Left cardiac atrium (tissue), 4 donors: ENCODE measurements at regions not wholly inside any gene's neighbourhood (a gene's known extent, or its start where the extent isn't known, plus 50 kb on each side); places are given as distances from the start of the nearest gene placed in this dataset.
"Not testable (repeated sequence)": the region's sequence is repeated elsewhere in the genome, so short reads cannot be mapped to it uniquely, and the experiment has no call there.

Experiments used
- ATAC-seq, 2 donors: fragments of 200-7000 bp; cut with Tn5 transposase; one replicate each; pipeline ENCODE4 v1.9.1; 2020; ENCODE audit warnings: mild to moderate bottlenecking in 2 of 2, moderate library complexity in 2 of 2
- DNase-seq: peaks from one replicate; pipeline ENCODE4 v3.0.0-alpha.2; 2020
- intact Hi-C, 2 donors: fragments of 100-400 bp; cut with DNase I; formaldehyde crosslinking; loops; one replicate each; pipeline versions ENCODE4 v1.14.1 to v1.15.1; 2022 to 2023
- donor health status: DM: no; HTN: yes; CAD: no.
- donor health status: DM: no; HTN: yes; CAD: no; lungs with severe emphysema.
- donor health status: DM: yes; HTN: yes; CAD: no.
- donor health status: Dilated cardiomyopathy.

DNA sequence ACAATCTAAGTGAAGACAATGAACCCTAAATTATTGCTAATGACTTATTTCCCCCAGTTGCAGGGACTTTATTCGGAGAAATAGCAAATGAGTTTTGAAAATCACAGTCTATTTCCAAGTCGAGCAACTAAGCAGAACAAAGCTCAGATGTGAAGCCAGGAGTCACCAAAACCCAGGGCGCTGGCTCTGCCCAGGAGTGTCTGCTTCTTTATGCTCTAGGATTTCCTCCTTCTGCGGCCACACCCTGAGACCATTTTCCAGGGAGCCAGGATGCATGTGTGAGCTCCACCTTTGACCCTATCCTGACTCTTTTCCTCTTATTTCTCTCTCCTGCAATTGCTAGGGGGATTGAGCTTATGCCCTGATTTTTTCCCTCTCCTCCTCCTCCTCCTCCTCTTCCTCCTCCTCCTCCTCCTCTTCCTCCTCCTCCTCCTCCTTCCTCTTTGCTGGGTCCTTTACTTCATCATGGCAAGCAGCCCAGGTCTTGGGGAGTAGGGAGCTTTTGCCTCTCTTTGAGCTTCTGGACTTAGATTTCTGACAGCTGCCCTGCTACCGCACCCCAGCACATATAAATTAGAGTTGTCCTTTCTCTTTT lies 234.4 kb downstream of the ARL4A start:
- intact Hi-C loops: no loop called here
- DNase-seq: peak; percentile 38
- ATAC-seq: peak in 1 of 2 donors; percentile 38

DNA sequence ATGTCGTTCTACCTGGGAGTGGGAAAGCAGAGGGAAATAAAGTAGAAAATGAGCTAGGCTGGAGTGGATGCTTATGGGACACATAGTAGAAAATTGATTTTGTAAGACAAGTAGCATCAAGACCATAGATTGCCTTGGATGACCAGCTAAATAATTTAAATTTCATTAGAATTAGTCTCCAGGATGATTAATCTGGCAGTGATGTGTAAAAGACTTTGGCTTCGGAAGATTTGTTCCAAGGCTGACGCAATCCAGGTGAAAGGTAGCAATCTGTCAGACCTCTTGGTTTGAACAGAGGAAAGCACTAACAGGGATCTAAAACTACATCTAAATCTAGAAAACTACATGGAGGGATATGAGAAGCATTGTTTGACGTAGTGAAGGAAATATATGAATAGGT lies 236.5 kb downstream of the ARL4A start:
- DNase-seq (no peak), ATAC-seq (no peak)
- intact Hi-C loops: no loop called here

DNA sequence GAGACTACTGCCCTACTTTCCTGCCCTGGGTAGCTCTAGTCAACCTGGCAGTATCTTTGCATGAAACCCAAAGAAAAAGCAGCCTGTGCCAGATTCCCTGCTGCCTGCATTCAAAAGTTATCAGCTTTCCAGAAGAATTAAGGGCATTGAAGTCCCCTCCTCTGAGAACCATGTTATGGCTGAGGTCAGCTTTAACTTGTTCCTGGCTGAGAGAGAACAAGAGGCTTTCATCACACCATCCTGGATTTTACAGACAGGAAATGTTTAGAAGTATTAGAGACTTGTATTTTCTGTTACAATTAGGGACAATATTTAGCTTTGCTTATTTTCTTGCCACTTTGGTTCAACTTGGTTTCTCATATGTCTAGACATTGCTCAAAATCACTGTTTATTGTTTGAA lies 238.8 kb downstream of the ARL4A start:
- DNase-seq (no peak), ATAC-seq (no peak)
- intact Hi-C loops: no loop called here

DNA sequence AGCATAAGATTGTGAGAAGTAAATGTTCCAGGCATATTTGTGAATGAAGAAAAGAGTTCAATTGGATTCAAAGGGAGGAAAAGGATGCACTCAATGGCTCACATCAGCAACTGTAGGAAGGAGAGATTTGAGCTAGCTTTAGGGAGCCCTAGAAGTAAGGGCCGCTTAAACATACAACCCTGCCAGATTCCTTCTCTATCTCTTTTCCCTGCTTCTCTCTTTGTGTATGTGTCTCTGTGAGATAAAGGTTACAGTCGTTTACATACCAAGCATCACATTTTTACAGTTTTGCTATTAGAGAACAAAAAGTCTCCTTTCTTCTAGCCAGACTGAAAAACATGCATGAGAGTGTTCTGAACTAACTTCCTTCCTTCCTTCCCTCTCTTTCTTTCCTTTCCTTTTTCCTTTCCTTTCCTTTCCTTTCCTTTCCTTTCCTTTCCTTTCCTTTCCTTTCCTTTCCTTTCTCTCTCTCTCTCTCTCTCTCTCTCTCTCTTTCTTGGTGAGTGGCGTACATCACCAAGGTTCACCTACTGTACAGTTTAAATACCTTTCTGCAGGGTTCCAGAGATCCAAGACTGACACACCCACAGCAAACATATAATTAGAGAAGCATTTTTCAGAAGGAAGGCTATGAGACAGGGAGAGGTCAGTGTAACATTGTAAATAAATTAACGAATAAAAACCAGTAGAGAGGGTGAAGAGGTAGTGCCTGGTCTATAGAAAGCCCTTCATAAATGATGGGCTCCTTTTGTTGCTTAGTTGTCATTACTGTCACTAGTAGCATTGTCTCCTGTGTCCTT lies 240.4 kb downstream of the ARL4A start:
- intact Hi-C loops: no loop called here
- ATAC-seq (no peak), DNase-seq (no peak)

DNA sequence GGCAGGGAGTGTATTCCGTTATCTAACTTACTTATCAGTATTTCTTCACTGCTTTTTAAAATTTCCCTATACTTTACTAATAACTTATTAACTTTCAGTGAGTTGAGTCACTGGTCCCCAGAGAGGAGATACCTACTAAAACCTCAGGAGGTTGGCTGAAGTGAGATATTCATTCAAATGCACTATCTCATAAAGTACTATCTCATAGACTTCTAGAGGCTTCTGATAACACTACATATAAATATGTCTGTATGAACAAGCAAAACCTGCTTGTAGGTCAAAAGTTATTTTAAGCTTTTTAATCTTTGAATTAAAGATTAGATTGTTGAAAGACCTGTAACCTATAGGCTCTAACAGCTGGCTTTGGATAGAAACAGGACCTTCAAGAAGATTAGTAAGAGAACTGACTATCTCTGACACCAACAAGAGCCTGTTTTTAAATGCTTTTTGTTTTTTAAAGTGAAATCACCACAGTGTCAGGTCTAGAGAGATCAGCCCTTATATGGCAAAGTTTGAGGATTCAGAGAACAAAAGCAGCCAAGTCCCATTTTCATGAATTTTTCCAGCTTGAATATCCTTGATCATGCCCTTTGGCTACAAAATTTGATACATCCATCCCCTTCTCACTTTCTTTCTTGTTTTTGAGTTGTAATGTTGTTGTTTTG lies 242.2 kb downstream of the ARL4A start:
- DNase-seq: no peak
- intact Hi-C loops: no loop called here

DNA sequence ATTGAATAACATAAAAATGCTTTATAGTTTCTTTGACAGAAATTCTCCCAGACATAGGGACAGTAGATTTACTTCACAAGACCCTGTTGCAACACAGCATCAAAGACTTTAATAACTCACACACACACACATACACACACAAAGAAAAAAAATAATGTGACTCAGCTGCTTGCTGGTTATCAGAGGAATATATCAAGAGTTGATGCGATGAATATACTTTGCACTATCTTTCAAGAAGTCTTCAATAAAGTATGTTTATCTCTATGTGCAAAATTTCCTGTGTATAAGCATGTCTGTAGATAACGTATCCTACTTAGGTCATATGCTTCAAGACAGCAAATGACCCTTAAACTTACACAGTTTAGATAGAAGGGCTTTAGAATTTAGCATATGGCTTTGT lies 243.1 kb downstream of the ARL4A start:
- ATAC-seq: no peak
- no peak for DNase-seq
- intact Hi-C loops: no loop called here

More for the DNA sequence above, 242.2 kb downstream of the ARL4A start:
- ATAC-seq: no peak

DNA sequence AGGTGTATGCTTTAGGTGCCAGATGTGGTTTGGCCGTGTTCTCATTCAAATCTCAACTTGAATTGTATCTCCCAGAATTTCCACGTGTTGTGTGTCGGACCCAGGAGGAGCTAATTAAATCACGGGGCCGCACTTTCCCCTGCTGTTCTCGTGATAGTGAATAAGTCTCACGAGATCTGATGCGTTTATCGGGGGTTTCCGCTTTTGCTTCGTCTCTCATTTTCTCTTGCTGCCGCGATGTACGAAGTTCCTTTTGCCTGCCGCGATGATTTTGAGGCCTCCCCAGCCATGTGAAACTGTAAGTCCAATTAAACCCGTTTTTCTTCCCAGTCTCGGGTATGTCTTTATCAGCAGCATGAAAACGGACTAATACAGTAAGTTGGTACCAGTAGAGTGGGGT lies 244.0 kb downstream of the ARL4A start:
- not testable (repeated sequence) for DNase-seq, ATAC-seq

DNA sequence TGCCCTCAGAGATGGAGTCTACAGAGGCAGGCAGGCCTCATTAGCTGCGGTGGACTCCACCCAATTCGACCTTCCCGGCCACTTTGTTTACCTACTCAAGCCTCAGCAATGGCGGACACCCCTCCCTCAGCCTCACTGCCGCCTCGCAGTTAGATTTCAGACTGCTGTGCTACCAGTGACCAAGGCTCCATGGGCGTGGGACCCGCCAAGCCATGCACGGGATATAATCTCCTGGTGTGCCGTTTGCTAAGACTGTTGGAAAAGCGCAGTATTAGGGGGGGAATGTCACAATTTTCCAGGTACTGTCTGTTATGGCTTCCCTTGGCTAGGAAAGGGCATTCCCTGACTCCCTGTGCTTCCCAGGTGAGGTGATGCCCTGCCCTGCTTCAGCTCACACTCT lies 252.3 kb downstream of the ARL4A start:
- ATAC-seq: no peak
- DNase-seq: no peak
- intact Hi-C loops: no loop called here

More for the DNA sequence above, 244.0 kb downstream of the ARL4A start:
- intact Hi-C loops: not testable (repeated sequence)

DNA sequence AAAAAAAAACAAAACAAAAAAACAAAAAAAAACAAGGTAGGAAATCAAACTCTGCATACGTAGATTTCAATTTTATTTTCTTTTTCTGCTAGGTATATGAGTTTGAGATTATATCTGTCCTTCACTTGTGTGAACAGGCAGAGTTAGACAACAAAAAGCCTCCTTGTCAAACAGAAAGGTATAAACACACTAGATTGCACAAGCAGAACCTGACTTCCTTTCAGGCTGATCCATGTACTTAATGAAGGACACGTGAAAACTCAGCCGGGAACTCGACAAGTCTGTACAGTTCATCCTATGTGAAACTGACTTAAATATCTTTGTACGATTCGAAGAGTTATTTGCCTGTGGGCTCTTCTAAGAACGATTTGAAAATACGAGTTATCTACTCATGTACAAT lies 254.1 kb downstream of the ARL4A start:
- no peak for DNase-seq
- intact Hi-C loops: no loop called here

DNA sequence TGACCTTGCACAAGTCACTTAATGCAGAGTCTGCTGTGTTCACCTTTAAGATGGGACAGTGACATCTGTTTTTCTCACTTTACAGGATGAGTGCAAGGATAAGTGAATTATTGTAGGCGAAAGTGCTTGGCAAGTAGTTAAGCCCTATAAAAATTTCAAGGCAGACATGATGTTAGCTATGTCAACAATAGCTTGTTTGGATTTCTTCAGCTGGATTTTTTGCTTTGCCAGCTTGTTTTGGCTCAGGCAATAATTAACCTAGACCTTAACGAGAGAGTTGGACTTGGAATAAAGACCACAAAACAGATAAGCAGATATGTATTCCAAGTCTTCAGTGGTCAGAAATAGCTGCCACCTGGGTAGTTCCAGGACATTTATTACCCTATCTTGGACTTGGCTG lies 255.2 kb downstream of the ARL4A start:
- intact Hi-C loops: no loop called here
- ATAC-seq: no peak
- no peak for DNase-seq

More for the DNA sequence above, 254.1 kb downstream of the ARL4A start:
- no peak for ATAC-seq

DNA sequence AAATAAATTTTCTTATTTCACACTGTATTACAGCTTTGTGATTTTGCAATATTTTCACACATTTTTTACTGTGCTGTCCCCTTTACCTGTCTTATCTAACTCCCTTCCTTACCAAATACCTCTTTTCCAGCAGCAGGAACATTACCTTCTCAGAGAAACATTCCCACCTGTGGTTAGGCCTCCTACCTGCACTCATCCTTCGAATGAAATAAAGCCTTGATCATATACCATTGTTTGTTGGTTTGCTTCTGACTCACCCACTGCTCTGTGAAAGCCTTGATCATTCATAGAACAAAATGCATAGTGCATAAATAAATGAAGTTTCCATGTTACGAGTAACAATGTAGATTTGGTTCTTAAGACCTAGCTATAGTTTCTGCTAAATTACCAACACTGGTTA lies 256.3 kb downstream of the ARL4A start:
- ATAC-seq (no peak), DNase-seq (no peak)
- intact Hi-C loops: no loop called here

DNA sequence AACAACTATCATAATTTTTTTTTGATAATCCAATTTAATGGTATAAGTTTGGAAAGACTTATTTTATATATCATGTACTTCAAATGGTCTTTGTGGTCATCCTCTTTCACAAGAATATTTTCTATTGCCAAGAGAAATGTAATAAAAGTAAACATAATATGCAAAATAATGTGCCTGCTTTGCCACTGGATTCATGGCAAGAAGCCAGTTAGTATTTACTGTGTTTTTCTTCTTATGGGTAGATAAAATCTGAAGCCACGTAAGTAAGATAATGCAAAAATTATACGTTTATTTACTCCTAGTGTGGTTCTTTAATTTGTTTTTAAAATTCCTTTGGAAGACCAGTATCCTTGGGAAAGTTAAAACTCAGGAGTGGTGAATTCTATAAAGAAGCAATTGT lies 258.5 kb downstream of the ARL4A start:
- ATAC-seq (no peak), DNase-seq (no peak)
- intact Hi-C loops: no loop called here

DNA sequence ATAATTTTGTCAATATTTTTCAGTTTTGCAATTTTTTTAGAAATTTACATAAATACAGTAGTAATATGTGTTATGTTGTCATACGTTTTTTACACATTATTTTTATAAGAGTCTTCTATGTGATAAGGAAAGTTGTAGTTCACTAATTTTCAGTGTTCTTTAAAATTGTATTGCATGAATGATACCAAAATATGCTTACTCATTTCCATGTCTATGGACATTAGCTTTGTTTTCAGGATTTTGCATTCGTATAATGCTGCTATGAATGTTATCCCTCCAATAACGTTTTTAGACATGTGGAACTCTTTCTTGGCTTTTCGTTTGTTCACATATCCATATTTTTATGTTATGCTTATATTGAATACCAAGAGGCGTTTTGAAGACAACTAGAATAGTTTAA lies 260.0 kb downstream of the ARL4A start:
- DNase-seq (no peak), ATAC-seq (no peak)
- intact Hi-C loops: no loop called here

DNA sequence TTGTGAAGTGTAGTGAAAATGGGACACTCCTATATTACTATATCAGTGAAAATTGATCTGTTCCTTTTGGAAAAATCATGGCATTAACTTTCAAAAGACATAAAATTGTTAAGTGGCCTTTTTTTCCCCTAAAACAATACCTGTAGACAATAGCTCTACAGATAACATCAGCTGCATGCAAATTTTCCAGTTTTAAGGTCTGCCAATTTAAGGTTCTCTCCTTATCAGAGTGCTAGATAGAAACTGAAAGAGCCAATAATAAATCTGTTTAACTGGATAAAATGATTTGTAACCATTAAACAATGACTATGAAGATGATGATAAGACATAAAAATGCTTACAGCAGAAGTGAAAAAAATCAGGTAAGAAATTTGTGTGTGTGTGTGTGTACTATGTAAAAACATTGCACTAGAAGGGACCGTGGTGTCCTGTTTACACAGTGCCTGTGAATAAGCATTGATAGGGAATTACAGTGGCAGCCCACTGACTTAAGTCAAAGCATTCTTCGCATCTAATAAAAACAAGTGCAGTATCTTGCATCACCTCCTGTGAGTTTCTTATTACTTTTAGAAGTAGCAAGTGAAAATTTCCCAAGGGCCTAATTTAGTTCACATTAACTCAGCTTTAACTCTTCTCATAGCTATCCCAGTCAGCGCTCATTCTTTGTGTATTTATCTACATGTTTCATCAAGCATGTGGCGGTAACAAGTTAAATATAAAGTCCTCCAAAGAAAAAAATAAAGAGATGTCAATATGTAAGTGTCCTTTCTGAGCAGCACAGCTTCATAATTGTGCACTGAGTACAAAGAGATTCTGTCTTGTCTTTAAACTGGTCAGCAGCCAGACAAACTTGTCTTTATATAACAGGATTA lies 261.9 kb downstream of the ARL4A start:
- intact Hi-C loops: no loop called here
- no peak for ATAC-seq
- DNase-seq: no peak

DNA sequence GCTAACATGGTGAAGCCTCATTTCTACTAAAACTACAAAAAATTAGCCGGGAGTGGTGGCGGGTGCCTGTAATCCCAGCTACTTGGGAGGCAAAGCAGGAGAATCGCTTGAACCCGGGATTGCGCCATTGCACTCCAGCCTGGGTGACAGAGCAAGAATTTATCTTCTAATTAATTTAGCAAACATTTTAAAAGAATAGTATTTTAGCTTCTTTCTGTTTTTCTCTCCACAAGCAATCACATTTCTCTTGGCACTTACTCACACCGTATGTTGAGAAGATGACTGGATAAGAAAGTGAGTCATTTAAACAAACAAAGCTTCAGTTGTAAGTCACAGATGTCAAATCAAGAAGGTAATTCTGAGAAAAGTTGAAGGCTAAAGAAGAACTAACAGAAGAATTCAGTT lies 264.0 kb downstream of the ARL4A start:
- intact Hi-C loops: no loop called here
- DNase-seq: no peak
- no peak for ATAC-seq

DNA sequence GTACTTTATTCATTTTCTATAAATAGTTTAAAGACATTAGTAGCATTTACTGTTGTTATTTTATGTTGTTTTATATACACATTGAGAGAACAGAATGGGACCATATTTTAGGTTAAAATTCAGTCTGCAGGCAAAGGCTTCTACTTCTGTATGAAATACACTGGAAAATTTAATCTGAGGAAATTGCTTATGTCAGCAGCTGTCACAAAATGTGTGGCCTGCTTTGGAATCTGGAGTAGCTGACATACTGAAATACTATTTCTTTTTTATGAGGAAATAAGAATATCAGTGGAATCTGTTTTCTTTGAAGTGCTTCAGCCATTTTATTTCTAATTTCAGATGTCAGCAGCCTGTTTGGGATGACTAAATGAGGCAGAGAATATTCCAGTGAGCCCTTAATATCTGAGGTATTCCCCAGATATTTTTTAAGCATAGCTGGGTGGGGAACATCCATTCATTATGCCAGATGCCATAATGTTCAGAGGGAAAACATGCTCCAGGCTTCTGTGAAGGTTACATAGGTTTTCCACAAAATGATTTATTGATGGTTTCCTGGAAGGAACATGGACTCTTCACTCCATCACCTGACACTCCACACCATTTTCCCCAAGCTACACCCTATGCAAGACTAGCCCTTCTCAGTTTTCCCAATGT lies 267.1 kb downstream of the ARL4A start:
- intact Hi-C loops: no loop called here
- DNase-seq: no peak
- no peak for ATAC-seq

DNA sequence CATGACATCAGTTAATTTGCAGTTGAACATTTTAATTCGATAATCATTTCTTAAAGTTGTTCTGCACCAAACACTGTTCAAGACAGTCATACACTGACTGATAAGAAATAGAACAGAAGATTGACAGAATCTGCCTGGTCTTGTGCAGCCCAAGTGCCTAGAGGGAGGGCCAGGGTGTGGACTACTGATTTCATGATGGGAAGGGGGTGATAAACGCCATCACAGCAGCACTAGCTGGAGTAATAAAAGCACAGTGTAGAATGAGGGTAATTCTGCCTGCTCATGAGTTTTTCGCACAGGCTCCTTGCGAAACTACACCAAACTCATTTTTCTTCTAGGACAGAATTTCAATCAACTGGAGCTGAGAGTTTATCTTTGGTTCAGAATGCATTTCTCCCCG lies 270.1 kb downstream of the ARL4A start:
- intact Hi-C loops: no loop called here
- ATAC-seq: no peak
- DNase-seq: no peak

DNA sequence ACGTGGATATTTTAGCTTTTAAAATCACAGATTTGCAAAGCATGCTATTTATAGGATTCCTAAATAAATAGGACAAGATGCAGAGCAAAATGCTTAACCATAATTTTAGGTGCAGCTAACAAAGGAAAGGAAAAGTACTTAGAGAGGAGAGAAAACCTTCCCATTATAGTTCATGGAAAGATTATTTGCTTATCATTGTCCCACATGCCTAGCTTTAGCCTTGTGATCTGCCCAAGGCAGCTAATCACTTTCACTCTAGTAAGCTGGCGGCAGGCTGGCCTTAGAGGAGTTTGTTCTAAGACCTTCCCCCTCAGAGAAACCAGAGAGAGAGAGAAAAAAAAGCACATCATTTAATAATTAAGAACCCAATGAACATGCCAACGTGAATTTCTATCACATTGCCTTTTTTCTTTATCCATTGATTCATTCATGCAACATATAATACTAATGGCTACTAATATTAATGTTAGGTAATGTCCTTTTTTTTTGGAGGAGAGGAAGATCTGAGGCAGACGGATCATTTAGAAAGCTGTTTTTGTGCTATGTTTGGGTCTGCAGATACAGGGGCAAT lies 274.6 kb downstream of the ARL4A start:
- ATAC-seq (no peak), DNase-seq (no peak)
- intact Hi-C loops: no loop called here

DNA sequence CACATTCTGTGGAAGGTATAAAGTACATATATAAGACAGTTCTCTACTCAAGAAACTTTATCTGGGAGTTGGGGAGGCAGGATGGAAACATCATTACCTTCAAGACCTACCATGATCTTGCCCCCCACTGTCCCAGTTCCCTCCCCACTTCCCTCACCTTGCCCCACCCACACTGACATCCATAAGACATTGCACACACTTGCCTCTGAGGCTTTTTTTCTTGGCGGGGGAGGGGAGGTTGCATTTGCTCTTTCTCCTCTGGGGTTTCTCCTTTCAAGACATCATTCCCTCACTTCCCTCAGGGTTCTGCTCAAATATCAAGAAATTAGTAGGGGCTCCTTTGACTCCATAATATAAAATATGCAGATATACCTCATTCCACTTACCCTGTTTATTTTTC lies 276.0 kb downstream of the ARL4A start:
- ATAC-seq (no peak), DNase-seq (no peak)
- intact Hi-C loops: no loop called here
